ENCODE measurements at regions not wholly inside any gene's neighbourhood (a gene's known extent, or its start where the extent isn't known, plus 50 kb on each side); places are given as distances from the start of the nearest gene placed in this dataset.
A peak's percentile ranks its signal among the peaks of the same experiment; 100 is the strongest.

- Mint-ChIP-seq H3K4me3 (ENCODE audit: low read depth, unreplicated experiment) (no peak overlapping the region), H3K9me3 (ENCODE audit: low read depth, unreplicated experiment) (peaks cover 16% of the 10 kb centered on the region), H3K27ac (ENCODE audit: unreplicated experiment) (no peak overlapping the region), H3K4me1 (ENCODE audit: low read depth, unreplicated experiment) (no peaks in the 10 kb centered on the region), H3K27me3 (ENCODE audit: unreplicated experiment) (no peaks in the 10 kb centered on the region), H3K36me3 (ENCODE audit: insufficient read depth, unreplicated experiment) (no peaks in the 10 kb centered on the region)
- CTCF ChIA-PET = no interaction called here
- no TSS peak for BruUV-seq (replicated peaks)
- TF ChIP-seq CTCF (IDR thresholded peaks at IDR 0.05; ENCODE audit: unreplicated experiment) = no peak
- DNase-seq = no peak
- intact Hi-C loops (cut with micrococcal nuclease; ENCODE audit: unreplicated experiment) = no loop called here
Observed at GRCh38 chr12:16919551-16919950, 313.6 kb upstream of the LMO3 start.

GRCh38 chr12:16914853-16915252 is 308.9 kb upstream of the LMO3 start:
- Mint-ChIP-seq H3K4me1 (ENCODE audit: low read depth, unreplicated experiment) (peaks cover 6% of the 10 kb centered on the region), H3K27me3 (ENCODE audit: unreplicated experiment) (no peaks in the 10 kb centered on the region), H3K4me3 (ENCODE audit: low read depth, unreplicated experiment) (no peak overlapping the region), H3K27ac (ENCODE audit: unreplicated experiment) (no peak overlapping the region), H3K9me3 (ENCODE audit: low read depth, unreplicated experiment) (peaks cover 9% of the 10 kb centered on the region), H3K36me3 (ENCODE audit: insufficient read depth, unreplicated experiment) (no peaks in the 10 kb centered on the region)
- no peak for DNase-seq
- BruUV-seq (replicated peaks) = no TSS peak
- no peak for TF ChIP-seq CTCF (IDR thresholded peaks at IDR 0.05; ENCODE audit: unreplicated experiment)
- CTCF ChIA-PET = no interaction called here
- intact Hi-C loops (cut with micrococcal nuclease; ENCODE audit: unreplicated experiment) = no loop called here

GRCh38 chr12:16913832-16914490 is 308.0 kb upstream of the LMO3 start:
- H3K36me3 Mint-ChIP-seq (ENCODE audit: insufficient read depth, unreplicated experiment) = no peaks in the 10 kb centered on the region
- intact Hi-C loops (cut with micrococcal nuclease; ENCODE audit: unreplicated experiment) = no loop called here
- H3K27me3 Mint-ChIP-seq (ENCODE audit: unreplicated experiment) = no peaks in the 10 kb centered on the region
- peak; percentile 1 for DNase-seq
- H3K9me3 Mint-ChIP-seq (ENCODE audit: low read depth, unreplicated experiment) = peaks cover 7% of the 10 kb centered on the region
- no peak overlapping the region for H3K4me3 Mint-ChIP-seq (ENCODE audit: low read depth, unreplicated experiment)
- CTCF ChIA-PET = no interaction called here
- H3K4me1 Mint-ChIP-seq (ENCODE audit: low read depth, unreplicated experiment) = peaks cover 6% of the 10 kb centered on the region
- no peak overlapping the region for H3K27ac Mint-ChIP-seq (ENCODE audit: unreplicated experiment)
- no peak for TF ChIP-seq CTCF (IDR thresholded peaks at IDR 0.05; ENCODE audit: unreplicated experiment)
- BruUV-seq (replicated peaks) = no TSS peak

- H3K4me1 Mint-ChIP-seq (ENCODE audit: low read depth, unreplicated experiment) = no peaks in the 10 kb centered on the region
- H3K4me3 Mint-ChIP-seq (ENCODE audit: low read depth, unreplicated experiment) = no peak overlapping the region
- no TSS peak for BruUV-seq (replicated peaks)
- TF ChIP-seq CTCF (IDR thresholded peaks at IDR 0.05; ENCODE audit: unreplicated experiment) = no peak
- no peak overlapping the region for H3K27ac Mint-ChIP-seq (ENCODE audit: unreplicated experiment)
- no peaks in the 10 kb centered on the region for H3K36me3 Mint-ChIP-seq (ENCODE audit: insufficient read depth, unreplicated experiment)
- no peak for DNase-seq
- no peaks in the 10 kb centered on the region for H3K27me3 Mint-ChIP-seq (ENCODE audit: unreplicated experiment)
- H3K9me3 Mint-ChIP-seq (ENCODE audit: low read depth, unreplicated experiment) = no peaks in the 10 kb centered on the region
- intact Hi-C loops (cut with micrococcal nuclease; ENCODE audit: unreplicated experiment) = no loop called here
- CTCF ChIA-PET = no interaction called here
Observed at GRCh38 chr12:16901946-16902345, 296.0 kb upstream of the LMO3 start.
